ENCODE measurements at regions not wholly inside any gene's neighbourhood (a gene's known extent, or its start where the extent isn't known, plus 50 kb on each side); places are given as distances from the start of the nearest gene placed in this dataset.
"Not testable (repeated sequence)": the region's sequence is repeated elsewhere in the genome, so short reads cannot be mapped to it uniquely, and the experiment has no call there.

DNA sequence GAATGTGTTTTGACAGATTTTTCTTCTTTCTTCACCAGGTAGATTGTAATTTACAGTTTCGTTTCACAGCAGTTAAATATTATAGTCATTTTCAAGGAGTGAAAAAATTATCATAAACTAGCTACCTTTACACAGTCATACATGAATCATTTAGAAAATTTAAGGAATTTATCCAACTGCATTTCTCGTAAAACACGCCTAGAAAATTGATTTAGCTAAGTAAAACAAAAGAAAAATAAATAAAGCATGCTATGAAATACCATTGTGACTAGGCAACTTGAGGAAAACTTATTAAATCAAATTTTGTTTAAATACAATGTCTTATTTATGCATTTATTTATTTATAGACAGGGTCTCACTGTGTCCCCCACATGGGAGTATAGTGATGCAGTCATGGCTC lies 109.9 kb upstream of the EMB start (continued):
- TF ChIP-seq, protein P1, sequence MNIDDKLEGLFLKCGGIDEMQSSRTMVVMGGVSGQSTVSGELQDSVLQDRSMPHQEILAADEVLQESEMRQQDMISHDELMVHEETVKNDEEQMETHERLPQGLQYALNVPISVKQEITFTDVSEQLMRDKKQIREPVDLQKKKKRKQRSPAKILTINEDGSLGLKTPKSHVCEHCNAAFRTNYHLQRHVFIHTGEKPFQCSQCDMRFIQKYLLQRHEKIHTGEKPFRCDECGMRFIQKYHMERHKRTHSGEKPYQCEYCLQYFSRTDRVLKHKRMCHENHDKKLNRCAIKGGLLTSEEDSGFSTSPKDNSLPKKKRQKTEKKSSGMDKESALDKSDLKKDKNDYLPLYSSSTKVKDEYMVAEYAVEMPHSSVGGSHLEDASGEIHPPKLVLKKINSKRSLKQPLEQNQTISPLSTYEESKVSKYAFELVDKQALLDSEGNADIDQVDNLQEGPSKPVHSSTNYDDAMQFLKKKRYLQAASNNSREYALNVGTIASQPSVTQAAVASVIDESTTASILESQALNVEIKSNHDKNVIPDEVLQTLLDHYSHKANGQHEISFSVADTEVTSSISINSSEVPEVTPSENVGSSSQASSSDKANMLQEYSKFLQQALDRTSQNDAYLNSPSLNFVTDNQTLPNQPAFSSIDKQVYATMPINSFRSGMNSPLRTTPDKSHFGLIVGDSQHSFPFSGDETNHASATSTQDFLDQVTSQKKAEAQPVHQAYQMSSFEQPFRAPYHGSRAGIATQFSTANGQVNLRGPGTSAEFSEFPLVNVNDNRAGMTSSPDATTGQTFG (tag by site-specific recombination; IDR thresholded peaks at IDR 0.05; ENCODE audit: borderline replicate concordance): no peak
- TF ChIP-seq ZNF791 (tag by site-specific recombination; IDR thresholded peaks at IDR 0.05): no peak
- no peak for TF ChIP-seq EGR2 (tag by site-specific recombination; IDR thresholded peaks at IDR 0.05; ENCODE audit: low read depth)
- TF ChIP-seq ZBTB48 (tag by site-specific recombination; IDR thresholded peaks at IDR 0.05): no peak
- TF ChIP-seq, protein P2, sequence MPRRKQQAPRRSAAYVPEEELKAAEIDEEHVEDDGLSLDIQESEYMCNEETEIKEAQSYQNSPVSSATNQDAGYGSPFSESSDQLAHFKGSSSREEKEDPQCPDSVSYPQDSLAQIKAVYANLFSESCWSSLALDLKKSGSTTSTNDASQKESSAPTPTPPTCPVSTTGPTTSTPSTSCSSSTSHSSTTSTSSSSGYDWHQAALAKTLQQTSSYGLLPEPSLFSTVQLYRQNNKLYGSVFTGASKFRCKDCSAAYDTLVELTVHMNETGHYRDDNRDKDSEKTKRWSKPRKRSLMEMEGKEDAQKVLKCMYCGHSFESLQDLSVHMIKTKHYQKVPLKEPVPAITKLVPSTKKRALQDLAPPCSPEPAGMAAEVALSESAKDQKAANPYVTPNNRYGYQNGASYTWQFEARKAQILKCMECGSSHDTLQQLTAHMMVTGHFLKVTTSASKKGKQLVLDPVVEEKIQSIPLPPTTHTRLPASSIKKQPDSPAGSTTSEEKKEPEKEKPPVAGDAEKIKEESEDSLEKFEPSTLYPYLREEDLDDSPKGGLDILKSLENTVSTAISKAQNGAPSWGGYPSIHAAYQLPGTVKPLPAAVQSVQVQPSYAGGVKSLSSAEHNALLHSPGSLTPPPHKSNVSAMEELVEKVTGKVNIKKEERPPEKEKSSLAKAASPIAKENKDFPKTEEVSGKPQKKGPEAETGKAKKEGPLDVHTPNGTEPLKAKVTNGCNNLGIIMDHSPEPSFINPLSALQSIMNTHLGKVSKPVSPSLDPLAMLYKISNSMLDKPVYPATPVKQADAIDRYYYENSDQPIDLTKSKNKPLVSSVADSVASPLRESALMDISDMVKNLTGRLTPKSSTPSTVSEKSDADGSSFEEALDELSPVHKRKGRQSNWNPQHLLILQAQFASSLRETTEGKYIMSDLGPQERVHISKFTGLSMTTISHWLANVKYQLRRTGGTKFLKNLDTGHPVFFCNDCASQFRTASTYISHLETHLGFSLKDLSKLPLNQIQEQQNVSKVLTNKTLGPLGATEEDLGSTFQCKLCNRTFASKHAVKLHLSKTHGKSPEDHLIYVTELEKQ (tag by site-specific recombination; IDR thresholded peaks at IDR 0.05; ENCODE audit: borderline replicate concordance): no peak
- TF ChIP-seq ZNF223 (tag by site-specific recombination; IDR thresholded peaks at IDR 0.05): no peak

DNA sequence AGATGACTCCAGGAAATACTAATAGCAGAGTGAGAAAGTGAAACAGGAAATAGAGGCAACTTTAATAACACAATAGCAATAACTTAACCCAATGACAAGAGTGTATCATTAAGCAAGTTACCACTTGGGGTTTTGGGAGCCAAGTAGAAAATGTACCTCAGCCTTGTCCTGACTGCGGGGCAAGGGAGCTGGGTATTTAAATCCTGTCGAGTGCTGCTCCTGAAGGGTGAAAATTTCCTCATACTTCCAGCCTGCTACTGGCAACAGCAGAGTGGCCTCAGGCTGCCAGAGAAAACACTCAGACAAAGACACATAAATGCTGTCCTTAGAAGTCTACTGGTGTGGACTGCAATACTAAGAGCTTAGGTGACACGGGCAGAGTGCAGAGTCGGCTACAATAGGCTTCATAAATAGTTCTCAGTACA lies 112.5 kb upstream of the EMB start:
- Histone ChIP-seq H3K4me3 (ENCODE audit: low read depth, low read length) (no peak overlapping the region), H3K36me3 (ENCODE audit: control insufficient read depth in 2 of 2, insufficient read depth in 1 of 2, low read length in 2 of 2) (no peaks in the 10 kb centered on the region), H3K9me3 (ENCODE audit: control insufficient read depth, insufficient read depth, low read depth, low read length) (no peaks in the 10 kb centered on the region), H3K4me1 (ENCODE audit: control insufficient read depth, insufficient read depth, low read length) (peaks cover 2% of the 10 kb centered on the region; the same call in 1 of the 2 replicates), H3K27ac (ENCODE audit: extremely low read depth, low read depth, low read length) (no peak overlapping the region)
- ChIA-PET POLR2A (no interaction called here), CTCF (no interaction called here)
- no peak for TF ChIP-seq ZNF658 (tag by site-specific recombination; IDR thresholded peaks at IDR 0.05)
- TF ChIP-seq FEZF1 (tag by site-specific recombination; IDR thresholded peaks at IDR 0.05): no peak
- no peak for TF ChIP-seq ZFP41 (tag by site-specific recombination; IDR thresholded peaks at IDR 0.05; ENCODE audit: borderline replicate concordance)
- no peak for TF ChIP-seq ZFP3 (tag by site-specific recombination; IDR thresholded peaks at IDR 0.05; ENCODE audit: low read depth)
- TF ChIP-seq, protein P3, sequence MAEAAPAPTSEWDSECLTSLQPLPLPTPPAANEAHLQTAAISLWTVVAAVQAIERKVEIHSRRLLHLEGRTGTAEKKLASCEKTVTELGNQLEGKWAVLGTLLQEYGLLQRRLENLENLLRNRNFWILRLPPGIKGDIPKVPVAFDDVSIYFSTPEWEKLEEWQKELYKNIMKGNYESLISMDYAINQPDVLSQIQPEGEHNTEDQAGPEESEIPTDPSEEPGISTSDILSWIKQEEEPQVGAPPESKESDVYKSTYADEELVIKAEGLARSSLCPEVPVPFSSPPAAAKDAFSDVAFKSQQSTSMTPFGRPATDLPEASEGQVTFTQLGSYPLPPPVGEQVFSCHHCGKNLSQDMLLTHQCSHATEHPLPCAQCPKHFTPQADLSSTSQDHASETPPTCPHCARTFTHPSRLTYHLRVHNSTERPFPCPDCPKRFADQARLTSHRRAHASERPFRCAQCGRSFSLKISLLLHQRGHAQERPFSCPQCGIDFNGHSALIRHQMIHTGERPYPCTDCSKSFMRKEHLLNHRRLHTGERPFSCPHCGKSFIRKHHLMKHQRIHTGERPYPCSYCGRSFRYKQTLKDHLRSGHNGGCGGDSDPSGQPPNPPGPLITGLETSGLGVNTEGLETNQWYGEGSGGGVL (tag by site-specific recombination; IDR thresholded peaks at IDR 0.05): no peak
- no peak for TF ChIP-seq ZEB2 (tag by site-specific recombination; IDR thresholded peaks at IDR 0.05)
- TF ChIP-seq TRIM28 (IDR thresholded peaks at IDR 0.05; ENCODE audit: borderline replicate concordance, low read length): no peak
- TF ChIP-seq MEIS1 (CRISPR knock-in tag; IDR thresholded peaks at IDR 0.05; ENCODE audit: borderline replicate concordance): no peak
- TF ChIP-seq ZNF76 (tag by site-specific recombination; IDR thresholded peaks at IDR 0.05; ENCODE audit: borderline replicate concordance, low read depth): no peak
- TF ChIP-seq ZNF610 (tag by site-specific recombination; IDR thresholded peaks at IDR 0.05; ENCODE audit: borderline replicate concordance): no peak
- TF ChIP-seq ZNF223 (tag by site-specific recombination; IDR thresholded peaks at IDR 0.05): no peak
- no peak for TF ChIP-seq KLF7 (tag by site-specific recombination; IDR thresholded peaks at IDR 0.05; ENCODE audit: borderline replicate concordance)
- no peak for TF ChIP-seq KLF1 (tag by site-specific recombination; IDR thresholded peaks at IDR 0.05)
- no peak for TF ChIP-seq KLF16 (tag by site-specific recombination; IDR thresholded peaks at IDR 0.05)
- no peak for TF ChIP-seq ZNF501 (tag by site-specific recombination; IDR thresholded peaks at IDR 0.05)
- TF ChIP-seq ZNF626 (tag by site-specific recombination; IDR thresholded peaks at IDR 0.05): no peak
- no peak for TF ChIP-seq ZSCAN30 (tag by site-specific recombination; IDR thresholded peaks at IDR 0.05)

DNA sequence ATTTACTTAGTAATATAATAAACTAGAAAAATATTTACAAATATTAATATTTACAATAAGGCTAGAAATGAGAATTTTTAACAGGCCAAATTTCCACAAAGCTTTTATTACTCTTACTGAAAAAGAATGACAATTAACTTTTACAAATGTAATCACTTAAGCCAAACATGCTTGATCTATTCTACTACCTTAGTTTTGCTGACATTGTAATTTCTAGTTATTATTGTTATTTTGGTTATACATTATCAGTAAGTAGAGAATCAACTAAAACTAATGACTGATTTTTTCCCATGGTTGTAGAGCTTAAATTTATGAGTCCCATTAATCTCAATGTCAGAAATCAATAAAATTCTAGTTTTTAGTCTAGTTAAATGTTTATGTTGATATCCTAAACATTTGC lies 107.8 kb upstream of the PARP8 start:
- CTCF ChIA-PET; H3K9me3 ChIP-seq (ENCODE audit: control insufficient read depth, insufficient read depth, low read depth, low read length); H3K4me1 ChIP-seq (ENCODE audit: control insufficient read depth, insufficient read depth, low read length); H3K36me3 ChIP-seq (ENCODE audit: control insufficient read depth in 2 of 2, insufficient read depth in 1 of 2, low read length in 2 of 2); POLR2A ChIA-PET; H3K4me3 ChIP-seq (ENCODE audit: low read depth, low read length); H3K27ac ChIP-seq (ENCODE audit: extremely low read depth, low read depth, low read length): not testable (repeated sequence)
